ENCODE measurements at regions not wholly inside any gene's neighbourhood (a gene's known extent, or its start where the extent isn't known, plus 50 kb on each side); places are given as distances from the start of the nearest gene placed in this dataset.

DNA sequence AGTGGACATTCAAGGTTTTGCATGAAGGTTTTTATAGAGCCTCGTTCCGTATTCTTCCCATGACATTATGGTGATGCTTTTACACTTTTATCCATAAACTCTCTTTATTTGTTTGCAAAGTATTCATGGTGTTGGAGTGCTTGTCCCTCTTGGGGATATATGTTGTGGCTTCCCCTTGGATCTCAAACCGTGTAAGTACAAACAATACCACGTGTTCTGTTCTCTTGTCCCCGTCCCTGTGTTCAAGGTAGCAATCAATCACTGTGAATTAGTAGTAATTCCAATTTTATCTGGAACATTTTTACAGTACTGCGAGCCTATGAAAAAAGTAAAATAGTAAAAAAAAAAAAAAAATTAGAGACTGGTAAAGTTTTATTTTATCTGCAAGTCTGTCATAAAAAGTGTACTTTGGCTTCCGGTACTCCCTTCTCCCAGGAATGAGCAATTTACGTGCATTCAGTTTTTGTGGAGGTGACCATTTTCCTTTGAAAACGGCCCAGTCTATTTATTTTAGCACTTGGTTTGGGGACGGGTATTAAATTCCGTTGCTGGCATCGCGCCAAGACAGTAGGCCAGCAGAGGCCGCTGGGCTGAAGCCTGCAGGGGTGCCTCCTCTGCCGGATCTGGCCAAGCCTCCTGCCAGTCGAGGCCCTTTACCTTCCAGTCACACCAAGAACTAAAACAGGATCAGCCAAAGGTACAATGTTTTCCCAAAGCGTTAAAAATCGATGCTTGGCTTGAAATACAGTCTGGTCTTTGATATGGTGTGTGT lies 175.7 kb downstream of the SOCS6 start:
- H3K9me3 ChIP-seq (ENCODE audit: insufficient read depth, low read depth, low read length), result no peaks in the 10 kb centered on the region
- no peak overlapping the region for H3K9ac ChIP-seq (ENCODE audit: low read length)
- H2BK5ac ChIP-seq (ENCODE audit: low read depth, low read length, poor library complexity), result no peak overlapping the region
- H2AK5ac ChIP-seq (ENCODE audit: low read length), result no peak overlapping the region
- no peak overlapping the region for H3K14ac ChIP-seq (ENCODE audit: low read length)
- H3K4me2 ChIP-seq (ENCODE audit: low read length), result peak overlapping the region; percentile 62
- H3K79me2 ChIP-seq (ENCODE audit: control insufficient read depth, insufficient read depth, low read length, poor library complexity), result no peaks in the 10 kb centered on the region
- H3K18ac ChIP-seq (ENCODE audit: low read length), result no peak overlapping the region
- no CpG with 5 or more reads among the region's 18 CpGs for WGBS (ENCODE audit: extremely low coverage, insufficient coverage, insufficient read length)
- H4K91ac ChIP-seq (ENCODE audit: low read depth, low read length), result no peak overlapping the region
- H2BK120ac ChIP-seq (ENCODE audit: insufficient read depth, low read length, poor library complexity), result no peak overlapping the region
- H4K8ac ChIP-seq (ENCODE audit: low read depth, low read length), result no peak overlapping the region
- no peak overlapping the region for H4K12ac ChIP-seq (ENCODE audit: low read depth, low read length)
- H3K79me1 ChIP-seq (ENCODE audit: low read length), result no peaks in the 10 kb centered on the region
- DNase-seq, result peak; percentile 22 to 61
- no peak overlapping the region for H3K23ac ChIP-seq (ENCODE audit: low read length)
- peak overlapping the region; percentile 1 for H3K4me3 ChIP-seq (ENCODE audit: low read depth, low read length)
- no peak overlapping the region for H3K27ac ChIP-seq (ENCODE audit: low read depth, low read length)
- no peaks in the 10 kb centered on the region for H3K4me1 ChIP-seq (ENCODE audit: control insufficient read depth in 1 of 2, insufficient read depth in 2 of 2, low read length in 2 of 2)
- H3K4ac ChIP-seq (ENCODE audit: low read depth, low read length), result no peak overlapping the region
- no peaks in the 10 kb centered on the region for H3K27me3 ChIP-seq (ENCODE audit: insufficient read depth, low read length)
- no peak overlapping the region for H2AFZ ChIP-seq (ENCODE audit: insufficient read depth, low read length, poor library complexity)
- H3K36me3 ChIP-seq (ENCODE audit: control insufficient read depth in 1 of 2, insufficient read depth in 2 of 2, low read length in 2 of 2), result no peaks in the 10 kb centered on the region
- no peak overlapping the region for H2BK12ac ChIP-seq (ENCODE audit: low read length)

DNA sequence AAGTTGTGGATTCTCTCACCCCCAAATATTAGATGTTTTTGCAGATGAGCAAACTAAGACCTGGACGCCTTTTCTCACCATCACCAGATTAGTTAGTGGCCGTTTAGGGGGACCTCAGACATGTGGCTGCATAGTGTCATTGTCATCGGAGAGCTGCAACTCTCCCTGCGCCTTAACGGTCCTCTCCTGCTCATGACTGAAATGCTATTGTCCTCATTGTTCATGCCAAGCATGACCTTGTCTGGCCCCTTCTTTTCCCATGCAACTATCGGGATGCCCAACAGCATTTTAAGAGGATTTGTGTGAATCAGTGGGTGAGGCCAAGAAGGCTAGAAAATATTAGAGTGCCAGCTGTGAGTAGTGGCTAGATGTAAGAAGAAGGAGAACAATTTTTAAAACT lies 174.2 kb downstream of the SOCS6 start:
- Histone ChIP-seq H3K4me3 (ENCODE audit: low read depth, low read length) (no peak overlapping the region), H3K27ac (ENCODE audit: low read depth, low read length) (no peak overlapping the region), H3K36me3 (ENCODE audit: control insufficient read depth in 1 of 2, insufficient read depth in 2 of 2, low read length in 2 of 2) (no peaks in the 10 kb centered on the region), H3K79me2 (ENCODE audit: control insufficient read depth, insufficient read depth, low read length, poor library complexity) (no peaks in the 10 kb centered on the region), H2AK5ac (ENCODE audit: low read length) (no peak overlapping the region), H4K8ac (ENCODE audit: low read depth, low read length) (no peak overlapping the region), H3K9me3 (ENCODE audit: insufficient read depth, low read depth, low read length) (no peaks in the 10 kb centered on the region), H3K4me1 (ENCODE audit: control insufficient read depth in 1 of 2, insufficient read depth in 2 of 2, low read length in 2 of 2) (peaks cover 0 to 2% of the 10 kb centered on the region in 2 experiments), H3K79me1 (ENCODE audit: low read length) (no peaks in the 10 kb centered on the region), H4K91ac (ENCODE audit: low read depth, low read length) (no peak overlapping the region), H3K4me2 (ENCODE audit: low read length) (no peak overlapping the region), H3K9ac (ENCODE audit: low read length) (no peak overlapping the region), H2BK5ac (ENCODE audit: low read depth, low read length, poor library complexity) (no peak overlapping the region), H2BK12ac (ENCODE audit: low read length) (no peak overlapping the region), H2BK120ac (ENCODE audit: insufficient read depth, low read length, poor library complexity) (no peak overlapping the region), H3K27me3 (ENCODE audit: insufficient read depth, low read length) (no peaks in the 10 kb centered on the region), H3K23ac (ENCODE audit: low read length) (no peak overlapping the region), H4K12ac (ENCODE audit: low read depth, low read length) (no peak overlapping the region), H3K14ac (ENCODE audit: low read length) (no peak overlapping the region), H3K18ac (ENCODE audit: low read length) (no peak overlapping the region), H3K4ac (ENCODE audit: low read depth, low read length) (no peak overlapping the region), H2AFZ (ENCODE audit: insufficient read depth, low read length, poor library complexity) (no peak overlapping the region)
- no CpG with 5 or more reads among the region's 6 CpGs for WGBS (ENCODE audit: extremely low coverage, insufficient coverage, insufficient read length)
- DNase-seq, result no peak

DNA sequence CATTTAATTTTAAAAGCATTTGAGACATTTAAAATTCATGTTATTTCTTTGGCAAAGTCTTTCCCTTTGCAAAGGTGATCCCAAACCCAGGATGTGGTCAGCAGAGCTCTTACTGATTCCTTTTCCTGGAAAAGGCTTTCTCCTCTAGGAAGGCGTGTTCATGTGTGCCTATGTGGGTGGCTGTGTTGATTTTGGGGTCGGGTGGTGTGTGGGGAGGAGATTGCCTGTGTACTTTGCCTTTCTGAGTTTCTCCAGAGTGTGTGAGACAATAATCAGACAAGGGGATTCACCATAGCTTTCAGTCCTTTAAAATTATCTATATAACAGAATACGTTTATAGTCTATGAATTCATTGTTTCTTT lies 173.2 kb downstream of the SOCS6 start:
- no peak overlapping the region for H3K4me2 ChIP-seq (ENCODE audit: low read length)
- no peak overlapping the region for H3K27ac ChIP-seq (ENCODE audit: low read depth, low read length)
- no CpG with 5 or more reads among the region's 3 CpGs for WGBS (ENCODE audit: extremely low coverage, insufficient coverage, insufficient read length)
- H3K9ac ChIP-seq (ENCODE audit: low read length), result no peak overlapping the region
- no peak overlapping the region for H4K91ac ChIP-seq (ENCODE audit: low read depth, low read length)
- H3K14ac ChIP-seq (ENCODE audit: low read length), result no peak overlapping the region
- no peaks in the 10 kb centered on the region for H3K9me3 ChIP-seq (ENCODE audit: insufficient read depth, low read depth, low read length)
- H3K27me3 ChIP-seq (ENCODE audit: insufficient read depth, low read length), result no peaks in the 10 kb centered on the region
- no peak for DNase-seq
- H3K4me3 ChIP-seq (ENCODE audit: low read depth, low read length), result no peak overlapping the region
- H4K8ac ChIP-seq (ENCODE audit: low read depth, low read length), result no peak overlapping the region
- no peak overlapping the region for H2AK5ac ChIP-seq (ENCODE audit: low read length)
- no peak overlapping the region for H2AFZ ChIP-seq (ENCODE audit: insufficient read depth, low read length, poor library complexity)
- H3K18ac ChIP-seq (ENCODE audit: low read length), result no peak overlapping the region
- H3K4me1 ChIP-seq (ENCODE audit: control insufficient read depth in 1 of 2, insufficient read depth in 2 of 2, low read length in 2 of 2), result peaks cover 0 to 2% of the 10 kb centered on the region in 2 experiments
- no peak overlapping the region for H2BK5ac ChIP-seq (ENCODE audit: low read depth, low read length, poor library complexity)
- H3K36me3 ChIP-seq (ENCODE audit: control insufficient read depth in 1 of 2, insufficient read depth in 2 of 2, low read length in 2 of 2), result no peaks in the 10 kb centered on the region
- no peak overlapping the region for H2BK120ac ChIP-seq (ENCODE audit: insufficient read depth, low read length, poor library complexity)
- H2BK12ac ChIP-seq (ENCODE audit: low read length), result no peak overlapping the region
- no peak overlapping the region for H3K4ac ChIP-seq (ENCODE audit: low read depth, low read length)
- H3K23ac ChIP-seq (ENCODE audit: low read length), result no peak overlapping the region
- H4K12ac ChIP-seq (ENCODE audit: low read depth, low read length), result no peak overlapping the region
- no peaks in the 10 kb centered on the region for H3K79me2 ChIP-seq (ENCODE audit: control insufficient read depth, insufficient read depth, low read length, poor library complexity)
- no peaks in the 10 kb centered on the region for H3K79me1 ChIP-seq (ENCODE audit: low read length)

DNA sequence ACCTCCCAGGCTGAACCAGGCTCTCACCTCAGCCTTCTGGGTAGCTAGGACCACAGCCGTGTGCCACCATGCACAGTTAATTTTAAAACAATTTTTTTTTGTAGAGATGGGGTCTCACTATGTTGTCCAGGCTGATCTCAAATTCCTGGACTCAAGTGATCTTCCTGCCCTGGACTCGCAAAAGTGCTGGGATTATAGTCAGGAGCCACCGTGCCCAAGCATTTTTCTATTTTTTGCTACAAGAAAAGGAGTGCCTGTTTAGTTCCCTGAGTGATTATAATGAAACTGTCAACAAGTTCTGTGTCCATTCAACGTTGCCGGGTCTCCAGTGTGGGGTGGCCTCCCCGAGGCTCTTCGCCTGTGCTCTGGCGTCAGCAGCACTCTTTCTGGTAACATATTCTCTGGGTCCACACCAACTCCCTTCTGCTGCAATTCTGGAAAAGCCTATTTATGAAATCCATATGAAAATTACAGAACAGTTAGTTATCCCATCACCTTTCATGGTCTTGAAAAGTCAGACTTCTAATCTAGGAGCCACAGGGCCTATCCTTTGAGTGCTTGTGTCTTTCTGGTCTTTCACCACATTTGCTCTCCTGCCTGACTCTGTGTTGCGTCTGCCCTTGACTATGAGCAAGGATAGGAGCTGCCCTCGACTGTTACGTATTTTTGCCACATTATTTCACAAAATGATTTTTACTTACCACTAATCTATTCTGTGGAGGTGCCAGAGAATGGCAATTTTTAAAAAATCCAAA lies 172.7 kb downstream of the SOCS6 start:
- H3K4me3 ChIP-seq (ENCODE audit: low read depth, low read length), result no peak overlapping the region
- no peak overlapping the region for H3K27ac ChIP-seq (ENCODE audit: low read depth, low read length)
- H3K4me1 ChIP-seq (ENCODE audit: control insufficient read depth in 1 of 2, insufficient read depth in 2 of 2, low read length in 2 of 2), result peaks cover 0 to 2% of the 10 kb centered on the region in 2 experiments
- H2AK5ac ChIP-seq (ENCODE audit: low read length), result no peak overlapping the region
- no peak overlapping the region for H3K18ac ChIP-seq (ENCODE audit: low read length)
- H2BK12ac ChIP-seq (ENCODE audit: low read length), result no peak overlapping the region
- H3K27me3 ChIP-seq (ENCODE audit: insufficient read depth, low read length), result no peaks in the 10 kb centered on the region
- no peak overlapping the region for H4K91ac ChIP-seq (ENCODE audit: low read depth, low read length)
- DNase-seq, result no peak
- no peak overlapping the region for H2BK120ac ChIP-seq (ENCODE audit: insufficient read depth, low read length, poor library complexity)
- H3K79me2 ChIP-seq (ENCODE audit: control insufficient read depth, insufficient read depth, low read length, poor library complexity), result no peaks in the 10 kb centered on the region
- no peak overlapping the region for H3K9ac ChIP-seq (ENCODE audit: low read length)
- no peak overlapping the region for H4K8ac ChIP-seq (ENCODE audit: low read depth, low read length)
- H3K4me2 ChIP-seq (ENCODE audit: low read length), result no peak overlapping the region
- no peaks in the 10 kb centered on the region for H3K79me1 ChIP-seq (ENCODE audit: low read length)
- no peak overlapping the region for H3K14ac ChIP-seq (ENCODE audit: low read length)
- H3K4ac ChIP-seq (ENCODE audit: low read depth, low read length), result no peak overlapping the region
- no CpG with 5 or more reads among the region's 11 CpGs for WGBS (ENCODE audit: extremely low coverage, insufficient coverage, insufficient read length)
- H3K23ac ChIP-seq (ENCODE audit: low read length), result no peak overlapping the region
- no peak overlapping the region for H2BK5ac ChIP-seq (ENCODE audit: low read depth, low read length, poor library complexity)
- H2AFZ ChIP-seq (ENCODE audit: insufficient read depth, low read length, poor library complexity), result no peak overlapping the region
- H4K12ac ChIP-seq (ENCODE audit: low read depth, low read length), result no peak overlapping the region
- H3K9me3 ChIP-seq (ENCODE audit: insufficient read depth, low read depth, low read length), result no peaks in the 10 kb centered on the region
- no peaks in the 10 kb centered on the region for H3K36me3 ChIP-seq (ENCODE audit: control insufficient read depth in 1 of 2, insufficient read depth in 2 of 2, low read length in 2 of 2)
